ENCODE measurements at regions not wholly inside any gene's neighbourhood (a gene's known extent, or its start where the extent isn't known, plus 50 kb on each side); places are given as distances from the start of the nearest gene placed in this dataset.

- Histone ChIP-seq H3K9me3 (replicated peaks) (no peaks in the 10 kb centered on the region), H3K36me3 (no peaks in the 10 kb centered on the region), H3K27me3 (no peaks in the 10 kb centered on the region), H3K4me1 (peaks cover 10% of the 10 kb centered on the region), H3K27ac (no peak overlapping the region), H3K4me3 (no peak overlapping the region)
- DNase-seq, result no peak
Observed at GRCh38 chr6:90977513-90977912, 390.6 kb upstream of the MAP3K7 start.

GRCh38 chr6:90976341-90976740 is 389.5 kb upstream of the MAP3K7 start:
- Histone ChIP-seq H3K27me3 (no peaks in the 10 kb centered on the region), H3K4me3 (no peak overlapping the region), H3K36me3 (no peaks in the 10 kb centered on the region), H3K27ac (no peak overlapping the region), H3K9me3 (replicated peaks) (no peaks in the 10 kb centered on the region), H3K4me1 (peaks cover 10% of the 10 kb centered on the region)
- DNase-seq, result no peak

GRCh38 chr6:90975741-90976140 is 388.9 kb upstream of the MAP3K7 start:
- H3K27me3 ChIP-seq, result no peaks in the 10 kb centered on the region
- no peak overlapping the region for H3K4me3 ChIP-seq
- DNase-seq, result peak in 1 of 2 experiments; percentile 14
- no peaks in the 10 kb centered on the region for H3K36me3 ChIP-seq
- peaks cover 10% of the 10 kb centered on the region for H3K4me1 ChIP-seq
- no peak overlapping the region for H3K27ac ChIP-seq
- no peaks in the 10 kb centered on the region for H3K9me3 ChIP-seq (replicated peaks)

- Histone ChIP-seq H3K4me1 (peaks cover 10% of the 10 kb centered on the region), H3K27ac (no peak overlapping the region), H3K27me3 (no peaks in the 10 kb centered on the region), H3K9me3 (replicated peaks) (no peaks in the 10 kb centered on the region), H3K4me3 (no peak overlapping the region), H3K36me3 (no peaks in the 10 kb centered on the region)
- DNase-seq, result no peak
Observed at GRCh38 chr6:90973188-90973587, 386.3 kb upstream of the MAP3K7 start.

GRCh38 chr6:90970672-90971071 is 383.8 kb upstream of the MAP3K7 start:
- Histone ChIP-seq H3K9me3 (replicated peaks) (no peaks in the 10 kb centered on the region), H3K27ac (no peak overlapping the region), H3K36me3 (no peaks in the 10 kb centered on the region), H3K4me1 (peaks cover 3% of the 10 kb centered on the region; the same call in 1 of the 2 replicates), H3K4me3 (no peak overlapping the region), H3K27me3 (no peaks in the 10 kb centered on the region)
- no peak for DNase-seq

- Histone ChIP-seq H3K36me3 (no peaks in the 10 kb centered on the region), H3K4me1 (no peaks in the 10 kb centered on the region), H3K4me3 (no peak overlapping the region), H3K27me3 (no peaks in the 10 kb centered on the region), H3K9me3 (replicated peaks) (no peaks in the 10 kb centered on the region), H3K27ac (no peak overlapping the region)
- no peak for DNase-seq
Observed at GRCh38 chr6:90967471-90967870, 380.6 kb upstream of the MAP3K7 start.

DNA sequence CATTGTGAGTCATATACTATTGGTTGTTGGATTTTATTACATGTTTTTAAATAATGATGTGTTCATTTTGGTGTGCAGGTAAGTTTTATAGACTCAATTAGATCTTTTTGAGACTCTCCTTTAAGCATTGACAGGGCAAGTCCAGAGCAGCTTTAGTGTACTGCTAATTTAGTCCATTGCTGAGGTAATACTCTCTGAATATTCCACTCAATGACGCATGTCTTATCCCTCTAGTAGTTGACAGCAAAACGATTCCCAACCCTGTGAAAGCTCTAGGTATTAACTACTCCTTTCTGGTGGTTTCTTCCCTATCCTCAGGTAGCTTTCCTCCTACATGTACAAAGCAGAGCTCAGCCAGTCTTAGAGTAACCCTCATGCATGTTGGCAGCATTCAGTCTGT is 373.5 kb upstream of the MAP3K7 start:
- Histone ChIP-seq H3K4me1 (no peaks in the 10 kb centered on the region), H3K4me3 (no peak overlapping the region), H3K36me3 (no peaks in the 10 kb centered on the region), H3K27me3 (no peaks in the 10 kb centered on the region), H3K9me3 (replicated peaks) (no peaks in the 10 kb centered on the region), H3K27ac (no peak overlapping the region)
- no peak for DNase-seq

GRCh38 chr6:90955246-90955645 is 368.4 kb upstream of the MAP3K7 start:
- Histone ChIP-seq H3K27me3 (no peaks in the 10 kb centered on the region), H3K4me1 (no peaks in the 10 kb centered on the region), H3K9me3 (replicated peaks) (peaks cover 7% of the 10 kb centered on the region; the same call in 1 of the 2 replicates), H3K27ac (no peak overlapping the region), H3K36me3 (no peaks in the 10 kb centered on the region), H3K4me3 (no peak overlapping the region)
- no peak for DNase-seq

- no peaks in the 10 kb centered on the region for H3K27me3 ChIP-seq
- H3K4me1 ChIP-seq, result no peaks in the 10 kb centered on the region
- no peak overlapping the region for H3K4me3 ChIP-seq
- H3K27ac ChIP-seq, result no peak overlapping the region
- DNase-seq, result no peak
- H3K36me3 ChIP-seq, result no peaks in the 10 kb centered on the region
- H3K9me3 ChIP-seq (replicated peaks), result peaks cover 7% of the 10 kb centered on the region; the same call in 1 of the 2 replicates
Observed at GRCh38 chr6:90953405-90954161, 366.7 kb upstream of the MAP3K7 start.

DNA sequence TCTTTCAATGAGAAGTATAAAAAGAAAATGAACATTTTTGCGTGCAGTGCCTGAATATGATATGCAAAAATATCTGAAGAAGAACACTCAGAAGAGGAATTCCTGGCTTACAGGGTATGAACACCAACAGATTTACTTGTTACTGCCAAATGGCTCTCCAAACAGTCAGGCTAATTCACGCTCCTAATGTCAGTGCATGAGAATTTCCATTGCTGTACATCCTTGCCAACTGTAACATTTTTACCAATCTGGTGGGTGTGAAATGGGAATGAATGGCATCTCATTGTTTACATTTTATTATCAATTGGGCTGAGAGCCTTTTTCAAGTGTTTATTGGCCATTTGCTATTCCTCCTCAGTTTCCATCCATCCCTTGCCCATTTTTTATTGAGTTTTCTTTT is 365.3 kb upstream of the MAP3K7 start:
- no peaks in the 10 kb centered on the region for H3K4me1 ChIP-seq
- peaks cover 7% of the 10 kb centered on the region; the same call in 1 of the 2 replicates for H3K9me3 ChIP-seq (replicated peaks)
- H3K27me3 ChIP-seq, result no peaks in the 10 kb centered on the region
- DNase-seq, result no peak
- H3K27ac ChIP-seq, result no peak overlapping the region
- H3K36me3 ChIP-seq, result no peaks in the 10 kb centered on the region
- no peak overlapping the region for H3K4me3 ChIP-seq

DNA sequence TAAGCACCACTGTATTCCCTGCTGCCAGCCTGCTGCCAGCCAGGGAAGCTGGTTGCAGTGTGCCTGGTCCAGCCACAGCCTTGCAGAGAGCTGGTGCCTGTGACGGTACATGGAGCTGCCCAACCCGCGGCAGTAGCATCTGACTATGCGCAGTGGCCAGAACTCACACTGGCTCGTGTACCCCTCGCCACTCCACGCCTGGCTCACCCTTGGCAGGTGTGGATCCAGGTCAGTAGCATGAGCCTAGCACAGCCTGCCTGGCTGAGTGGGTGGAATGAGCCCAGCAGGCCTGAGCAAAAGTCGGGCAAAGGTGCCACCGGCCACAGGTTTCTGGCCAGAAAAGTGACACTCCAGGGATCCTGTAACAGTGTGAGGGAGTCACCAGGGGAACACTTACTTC is 361.7 kb upstream of the MAP3K7 start:
- no peak overlapping the region for H3K4me3 ChIP-seq
- no peak for DNase-seq
- no peaks in the 10 kb centered on the region for H3K4me1 ChIP-seq
- H3K27ac ChIP-seq, result no peak overlapping the region
- H3K27me3 ChIP-seq, result no peaks in the 10 kb centered on the region
- peaks cover 6% of the 10 kb centered on the region; the same call in 1 of the 2 replicates for H3K9me3 ChIP-seq (replicated peaks)
- H3K36me3 ChIP-seq, result no peaks in the 10 kb centered on the region

DNA sequence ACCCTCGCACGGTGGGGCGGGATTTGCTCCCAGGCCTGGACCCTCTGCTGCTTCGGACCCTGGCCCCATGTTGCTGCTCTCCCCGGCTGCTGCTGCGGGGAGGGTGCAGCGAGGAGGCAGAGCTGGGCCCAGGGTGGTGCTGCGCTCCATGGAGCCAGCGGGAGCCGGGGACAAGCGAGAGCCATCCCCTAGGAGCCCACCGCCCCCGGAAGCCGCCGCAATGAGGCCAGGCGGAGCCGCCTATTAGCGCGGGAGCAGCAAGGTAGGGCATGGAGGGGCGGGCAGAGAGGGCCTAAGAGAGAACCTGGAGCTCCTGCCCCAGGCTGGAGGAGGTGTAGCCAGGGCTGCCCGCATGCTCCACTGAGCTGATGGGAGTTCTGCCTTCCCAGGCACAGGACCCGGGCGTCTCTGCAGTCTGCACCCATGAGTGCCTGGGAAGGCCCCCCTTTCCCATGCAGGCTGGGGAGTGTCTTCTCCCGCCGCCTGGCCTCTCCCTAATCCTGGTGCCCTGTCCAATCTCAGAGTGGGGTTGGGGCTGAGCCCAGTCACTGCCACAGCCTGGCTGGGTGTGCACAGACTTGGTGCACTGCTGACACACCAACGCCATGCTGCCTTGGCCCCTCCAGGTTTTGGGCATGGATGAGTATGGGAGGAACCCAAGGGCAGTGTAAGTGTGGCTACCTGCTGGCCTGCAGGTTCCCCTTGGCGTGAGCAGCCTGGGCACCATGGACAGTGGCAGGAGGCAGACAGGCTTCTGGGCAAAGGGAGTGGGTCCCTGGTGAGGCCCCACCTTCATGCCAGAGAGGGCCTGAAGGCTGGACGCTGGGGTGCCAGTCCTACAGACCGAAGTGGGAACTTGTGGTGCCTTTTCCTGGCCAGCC is 360.6 kb upstream of the MAP3K7 start:
- Histone ChIP-seq H3K36me3 (no peaks in the 10 kb centered on the region), H3K9me3 (replicated peaks) (no peaks in the 10 kb centered on the region), H3K27ac (no peak overlapping the region), H3K4me3 (no peak overlapping the region), H3K4me1 (no peaks in the 10 kb centered on the region), H3K27me3 (no peaks in the 10 kb centered on the region)
- DNase-seq, result no peak

DNA sequence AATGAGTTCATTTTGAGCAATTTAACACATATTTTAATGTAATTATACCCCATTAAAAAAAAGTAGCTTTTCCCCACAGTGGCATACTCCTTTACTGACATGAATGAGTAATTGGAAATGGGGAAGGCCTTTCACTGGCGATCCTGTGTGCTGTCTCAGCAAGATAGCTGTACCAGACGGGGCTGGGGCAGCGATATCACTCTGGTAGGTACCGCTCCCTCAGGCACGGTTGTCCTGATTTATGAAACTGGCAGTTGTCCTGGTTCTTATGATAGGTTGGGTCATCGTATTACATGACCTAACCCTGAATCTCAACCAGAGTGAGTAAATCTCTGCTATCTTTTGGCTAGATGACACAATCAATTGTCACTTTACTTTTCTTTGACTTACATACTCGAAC is 355.0 kb upstream of the MAP3K7 start:
- DNase-seq, result peak in 1 of 2 experiments; percentile 25
- Histone ChIP-seq H3K9me3 (replicated peaks) (no peaks in the 10 kb centered on the region), H3K4me3 (no peak overlapping the region), H3K36me3 (no peaks in the 10 kb centered on the region), H3K27me3 (no peaks in the 10 kb centered on the region), H3K4me1 (peaks cover 19% of the 10 kb centered on the region; the same call in 1 of the 2 replicates), H3K27ac (no peak overlapping the region)

DNA sequence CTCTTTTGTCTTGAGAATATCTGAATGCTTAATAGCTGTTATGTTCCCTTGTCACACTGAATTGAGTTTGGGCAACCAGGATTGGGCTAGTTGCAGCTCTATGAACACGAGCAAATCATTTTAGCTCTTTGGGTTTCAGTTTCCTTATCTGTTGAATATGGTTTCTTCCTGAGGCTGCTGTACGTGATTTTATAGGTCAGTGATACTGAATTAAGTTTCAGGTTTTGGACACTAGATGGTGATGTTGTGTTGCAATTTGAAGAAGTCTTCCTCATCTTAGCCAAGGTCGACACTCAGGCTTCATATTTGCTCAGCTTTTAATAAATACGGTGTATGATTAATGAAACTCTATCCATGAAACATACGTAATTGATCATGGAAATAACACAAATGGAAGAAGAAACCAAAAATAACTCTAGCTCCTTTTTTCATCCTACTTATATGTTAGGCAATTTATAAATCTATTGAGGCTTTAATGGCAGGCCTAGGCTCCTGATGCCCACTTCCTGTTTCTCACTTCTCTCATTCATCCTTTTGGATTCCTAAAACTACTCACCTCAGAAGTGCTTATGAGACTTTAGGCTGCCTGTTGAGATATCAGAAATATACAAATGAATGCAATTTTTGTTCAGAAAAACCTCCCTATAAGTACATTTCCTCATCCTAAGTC is 354.1 kb upstream of the MAP3K7 start:
- peak; percentile 36 to 87 for DNase-seq
- peak overlapping the region; percentile 24 for H3K27ac ChIP-seq
- H3K4me1 ChIP-seq, result peaks cover 19% of the 10 kb centered on the region; the same call in 1 of the 2 replicates
- no peaks in the 10 kb centered on the region for H3K36me3 ChIP-seq
- H3K4me3 ChIP-seq, result no peak overlapping the region
- H3K9me3 ChIP-seq (replicated peaks), result no peaks in the 10 kb centered on the region
- H3K27me3 ChIP-seq, result no peaks in the 10 kb centered on the region

- H3K36me3 ChIP-seq, result no peaks in the 10 kb centered on the region
- no peaks in the 10 kb centered on the region for H3K27me3 ChIP-seq
- no peaks in the 10 kb centered on the region for H3K9me3 ChIP-seq (replicated peaks)
- H3K27ac ChIP-seq, result no peak overlapping the region
- H3K4me3 ChIP-seq, result no peak overlapping the region
- peaks cover 19% of the 10 kb centered on the region; the same call in 1 of the 2 replicates for H3K4me1 ChIP-seq
- DNase-seq, result peak; percentile 42 to 69
Observed at GRCh38 chr6:90939906-90940305, 353.0 kb upstream of the MAP3K7 start.
